AG04450 (cell line): ENCODE measurements at regions not wholly inside any gene's neighbourhood (a gene's known extent, or its start where the extent isn't known, plus 50 kb on each side); places are given as distances from the start of the nearest gene placed in this dataset.

Experiments
- CTCF ChIA-PET: fragments of 300-600, 350-600 bp; formaldehyde crosslinking; extraction: SDS; loops from one replicate; lab custom pipeline; 2022; ENCODE audit warnings: antibody characterized with exemption, inconsistent platforms; lab: Charles Lee
- POLR2A ChIA-PET: fragments of 350-600 bp; formaldehyde crosslinking; extraction: SDS; loops from one replicate; lab custom pipeline; 2021; ENCODE audit warnings: antibody characterized with exemption, inconsistent platforms; lab: Yijun Ruan, JAX
- DNase-seq: peaks from one replicate; pipeline ENCODE4 v3.0.0-alpha.2; 2011; ENCODE audit warnings: low read depth, low spot score
- H3K27ac ChIP-seq: one replicate; pipeline ENCODE4 v1.5.1; 2012; ENCODE audit warnings: low read depth, low read length, control low read depth
- H3K27me3 ChIP-seq: one replicate; pipeline ENCODE4 v1.6.0; 2012; ENCODE audit warnings: low read length; ENCODE audit not compliant: control insufficient read depth, insufficient read depth
- H3K4me3 ChIP-seq: 2 replicates; pipeline ENCODE4 v1.5.1; 2011; ENCODE audit warnings: mild to moderate bottlenecking, low read depth, low read length, control low read depth
- H3K9me3 ChIP-seq: 2 replicates; pipeline ENCODE4 v1.5.1; 2012; ENCODE audit warnings: low read length; ENCODE audit not compliant: control insufficient read depth, insufficient read depth
- TF ChIP-seq, protein P1 (sequence below): IDR thresholded peaks from 2 replicates; pipeline ENCODE4 v1.5.1; 2011; ENCODE audit warnings: low read depth, low read length, control low read depth, inconsistent platforms

DNA sequence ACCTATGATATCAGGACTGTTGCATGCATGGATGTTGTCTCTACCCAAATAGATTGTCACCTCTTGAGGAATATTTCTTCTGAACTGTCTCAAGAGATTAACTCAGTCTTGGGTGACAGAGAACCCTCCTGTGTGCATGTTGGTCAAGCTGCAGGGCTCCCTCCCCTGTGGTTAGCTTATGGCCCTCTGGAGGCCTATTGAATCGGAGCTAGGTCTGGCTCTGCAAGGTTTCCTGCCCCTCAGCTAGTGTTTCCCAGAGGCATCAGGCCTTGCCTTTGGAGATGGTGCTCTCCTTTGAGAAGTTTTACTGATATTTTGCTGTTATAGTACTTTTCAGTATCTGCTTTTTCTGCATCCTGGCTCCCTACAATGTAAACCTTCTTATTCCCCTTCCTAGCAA lies 769.2 kb upstream of the FAM98A start:
- ChIA-PET CTCF (no interaction called here), POLR2A (no interaction called here)
- DNase-seq = no peak
- TF ChIP-seq, protein P1, sequence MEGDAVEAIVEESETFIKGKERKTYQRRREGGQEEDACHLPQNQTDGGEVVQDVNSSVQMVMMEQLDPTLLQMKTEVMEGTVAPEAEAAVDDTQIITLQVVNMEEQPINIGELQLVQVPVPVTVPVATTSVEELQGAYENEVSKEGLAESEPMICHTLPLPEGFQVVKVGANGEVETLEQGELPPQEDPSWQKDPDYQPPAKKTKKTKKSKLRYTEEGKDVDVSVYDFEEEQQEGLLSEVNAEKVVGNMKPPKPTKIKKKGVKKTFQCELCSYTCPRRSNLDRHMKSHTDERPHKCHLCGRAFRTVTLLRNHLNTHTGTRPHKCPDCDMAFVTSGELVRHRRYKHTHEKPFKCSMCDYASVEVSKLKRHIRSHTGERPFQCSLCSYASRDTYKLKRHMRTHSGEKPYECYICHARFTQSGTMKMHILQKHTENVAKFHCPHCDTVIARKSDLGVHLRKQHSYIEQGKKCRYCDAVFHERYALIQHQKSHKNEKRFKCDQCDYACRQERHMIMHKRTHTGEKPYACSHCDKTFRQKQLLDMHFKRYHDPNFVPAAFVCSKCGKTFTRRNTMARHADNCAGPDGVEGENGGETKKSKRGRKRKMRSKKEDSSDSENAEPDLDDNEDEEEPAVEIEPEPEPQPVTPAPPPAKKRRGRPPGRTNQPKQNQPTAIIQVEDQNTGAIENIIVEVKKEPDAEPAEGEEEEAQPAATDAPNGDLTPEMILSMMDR = no peak
- Histone ChIP-seq H3K4me3 (no peak overlapping the region), H3K27me3 (no peaks in the 10 kb centered on the region), H3K9me3 (peaks cover 9% of the 10 kb centered on the region; the same call in 1 of the 2 replicates), H3K27ac (no peak overlapping the region)

GRCh38 chr2:34365932-34366331 lies 766.8 kb upstream of the FAM98A start:
- DNase-seq = no peak
- Histone ChIP-seq H3K4me3 (no peak overlapping the region), H3K9me3 (peaks cover 6% of the 10 kb centered on the region; the same call in 1 of the 2 replicates), H3K27me3 (no peaks in the 10 kb centered on the region), H3K27ac (no peak overlapping the region)
- CTCF ChIA-PET = no interaction called here
- POLR2A ChIA-PET = no interaction called here
- TF ChIP-seq, protein P1 = no peak

- Histone ChIP-seq H3K27ac (no peak overlapping the region), H3K27me3 (no peaks in the 10 kb centered on the region), H3K9me3 (peaks cover 4% of the 10 kb centered on the region; the same call in 1 of the 2 replicates), H3K4me3 (no peak overlapping the region)
- ChIA-PET POLR2A (no interaction called here), CTCF (no interaction called here)
- DNase-seq = no peak
- TF ChIP-seq, protein P1 = no peak
These were observed 766.4 kb upstream of the FAM98A start for GRCh38 chr2:34365512-34365911.

GRCh38 chr2:34353509-34354113 lies 754.5 kb upstream of the FAM98A start:
- no peak overlapping the region for H3K27ac ChIP-seq
- TF ChIP-seq, protein P1 = no peak
- peaks cover 7% of the 10 kb centered on the region for H3K9me3 ChIP-seq
- no peaks in the 10 kb centered on the region for H3K27me3 ChIP-seq
- POLR2A ChIA-PET = no interaction called here
- no peak overlapping the region for H3K4me3 ChIP-seq
- DNase-seq = no peak
- CTCF ChIA-PET = no interaction called here

- DNase-seq = no peak
- POLR2A ChIA-PET = no interaction called here
- TF ChIP-seq, protein P1 = no peak
- H3K27me3 ChIP-seq = no peaks in the 10 kb centered on the region
- CTCF ChIA-PET = no interaction called here
- no peak overlapping the region for H3K4me3 ChIP-seq
- H3K9me3 ChIP-seq = peaks cover 9% of the 10 kb centered on the region
- no peak overlapping the region for H3K27ac ChIP-seq
These were observed 750.4 kb upstream of the FAM98A start for GRCh38 chr2:34349527-34349926.
